Gastroesophageal sphincter (tissue), 4 donors: ENCODE measurements at regions not wholly inside any gene's neighbourhood (a gene's known extent, or its start where the extent isn't known, plus 50 kb on each side); places are given as distances from the start of the nearest gene placed in this dataset.

Source experiments
- ATAC-seq: fragments of 150-250 bp; one replicate; pipeline ENCODE4 v1.9.1; 2016; ENCODE audit warnings: mild to moderate bottlenecking, moderate library complexity
- H3K27ac ChIP-seq, 4 donors: fragments of 200-600 bp; sonication (generic) in 3 of 4; 1 replicate in 3 of 4; 2 replicates in 1 of 4; pipeline ENCODE4 v1.5.1; 2016 to 2019
- H3K27me3 ChIP-seq: fragments of 200-600 bp; sonication (generic); one replicate; pipeline ENCODE4 v1.5.1; 2019
- H3K36me3 ChIP-seq, 2 donors: fragments of 200-600 bp; sonication (generic); one replicate each; pipeline ENCODE4 v1.5.1; 2019; ENCODE audit warnings: control low read depth in 1 of 2
- H3K4me1 ChIP-seq, 3 donors: fragments of 200-600 bp; sonication (generic); 1 replicate in 2 of 3; 2 replicates in 1 of 3; pipeline ENCODE4 v1.5.1; 2016 to 2019; ENCODE audit warnings: control low read depth in 2 of 3
- H3K4me3 ChIP-seq, 2 donors: fragments of 200-600 bp; sonication (generic); one replicate each; pipeline ENCODE4 v1.5.1; 2019; ENCODE audit warnings: mild to moderate bottlenecking in 1 of 2, moderate library complexity in 1 of 2
- H3K9me3 ChIP-seq, 3 donors: fragments of 200-600 bp; sonication (generic); one replicate each; pipeline ENCODE4 v1.5.1; 2017 to 2019; ENCODE audit warnings: control low read depth in 2 of 3
- CTCF ChIP-seq, 4 experiments: fragments of 200-600 bp in 2 of 4; fragments of 450-650 bp in 2 of 4; sonication (generic) in 1 of 4; IDR thresholded peaks; one replicate each; pipeline ENCODE4 v1.5.1; 2017 to 2019; ENCODE audit warnings: antibody characterized with exemption in 4 of 4, mild to moderate bottlenecking in 2 of 4, moderate library complexity in 2 of 4
- EP300 ChIP-seq: sonication (generic); formaldehyde crosslinking; IDR thresholded peaks from one replicate; pipeline ENCODE4 v1.6.1; 2017; ENCODE audit warnings: antibody characterized with exemption, mild to moderate bottlenecking
- POLR2A ChIP-seq, 2 donors: fragments of 450-650 bp; IDR thresholded peaks; one replicate each; pipeline ENCODE4 v1.6.1; 2017; ENCODE audit warnings: antibody characterized with exemption in 2 of 2, mild to moderate bottlenecking in 2 of 2, moderate library complexity in 1 of 2
- POLR2AphosphoS5 ChIP-seq: sonication (generic); formaldehyde crosslinking; IDR thresholded peaks from one replicate; pipeline ENCODE4 v1.6.1; 2017; ENCODE audit warnings: antibody characterized with exemption
- WGBS, 2 donors: methylation state at CpG; one replicate each; pipeline ENCODE4 v1.1.5; 2018; ENCODE audit warnings: low coverage in 1 of 2; 5-methylcytosine and 5-hydroxymethylcytosine counted together

DNA sequence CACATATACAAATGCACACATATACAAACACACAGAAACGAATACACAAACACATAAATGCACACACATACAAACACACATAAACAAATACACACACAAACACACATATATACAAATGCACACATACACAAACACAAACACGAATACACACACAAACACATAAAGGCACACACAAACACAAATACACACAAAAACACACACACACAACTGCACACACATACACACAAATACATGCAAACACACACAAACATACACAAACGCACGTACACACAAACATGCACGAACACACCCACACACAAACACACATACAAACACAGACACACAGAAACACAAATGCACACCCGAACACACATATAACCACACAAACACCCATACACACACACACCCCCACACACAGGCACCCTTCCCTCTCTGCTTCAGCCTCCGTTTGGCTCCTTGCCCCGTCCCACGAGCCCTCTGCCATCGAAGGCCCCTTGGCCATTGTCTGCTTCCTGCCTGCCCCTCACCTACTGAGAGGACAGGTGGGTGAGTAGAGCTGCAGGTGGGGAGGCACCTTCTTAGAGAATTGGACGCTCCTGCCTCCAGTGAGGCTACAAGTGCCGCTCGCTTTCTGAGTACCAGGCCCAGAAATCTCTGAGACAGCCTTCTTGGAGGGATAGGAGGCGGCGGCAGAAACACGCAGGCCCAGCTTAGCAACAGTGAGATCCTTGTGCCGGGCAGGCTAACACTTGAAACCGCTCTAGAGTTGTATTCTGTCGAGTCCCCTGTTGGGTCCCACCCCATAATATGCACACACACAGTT, 331.2 kb downstream of the FOXL1 start:
- Histone ChIP-seq H3K4me3 (no peak overlapping the region), H3K27me3 (peaks cover 28% of the 10 kb centered on the region), H3K9me3 (no peaks in the 10 kb centered on the region), H3K36me3 (no peaks in the 10 kb centered on the region), H3K4me1 (no peaks in the 10 kb centered on the region), H3K27ac (no peak overlapping the region)
- TF ChIP-seq CTCF (IDR thresholded peaks at IDR 0.05) (no peak), EP300 (no peak)
- no peak for ATAC-seq
- 82 to 87% methylated on average over 6 to 15 of the region's 19 CpGs for WGBS, 2 donors

GRCh38 chr16:86910161-86910769, 331.9 kb downstream of the FOXL1 start:
- Histone ChIP-seq H3K4me1 (no peaks in the 10 kb centered on the region), H3K27ac (no peak overlapping the region), H3K27me3 (peaks cover 28% of the 10 kb centered on the region), H3K36me3 (no peaks in the 10 kb centered on the region), H3K4me3 (no peak overlapping the region), H3K9me3 (no peaks in the 10 kb centered on the region)
- 42 to 73% methylated on average over 4 to 12 of the region's 16 CpGs for WGBS, 2 donors
- TF ChIP-seq EP300 (no peak), POLR2A (IDR thresholded peaks at IDR 0.05) (no peak), POLR2AphosphoS5 (no peak), CTCF (IDR thresholded peaks at IDR 0.05) (no peak)
- ATAC-seq: no peak

DNA sequence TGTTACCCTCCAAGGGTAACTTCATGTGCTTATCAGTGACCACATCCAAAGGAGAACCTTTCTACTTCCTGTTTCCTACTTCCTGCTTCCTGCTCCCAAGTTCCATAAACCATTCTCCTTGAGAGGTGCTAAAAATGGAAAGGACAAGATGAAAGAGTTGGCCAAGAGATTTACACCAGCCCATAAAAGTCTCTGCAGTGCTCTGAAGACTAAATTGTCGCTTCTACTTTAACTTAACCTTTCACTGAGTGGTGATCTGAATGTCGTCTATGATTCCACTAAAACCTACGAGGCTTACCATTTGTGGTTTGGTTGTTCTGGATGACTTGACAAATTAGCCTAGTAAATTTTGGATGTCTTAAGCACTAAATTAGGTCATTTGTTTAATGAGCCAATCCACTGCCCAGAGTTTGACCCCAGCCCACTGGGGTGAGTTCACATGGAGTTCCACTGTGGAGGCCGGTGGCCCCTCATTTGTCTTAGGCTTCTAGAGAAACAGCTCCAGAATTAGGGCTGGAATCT, 333.1 kb downstream of the FOXL1 start:
- H3K27ac ChIP-seq: no peak overlapping the region
- no peaks in the 10 kb centered on the region for H3K36me3 ChIP-seq
- TF ChIP-seq POLR2A (IDR thresholded peaks at IDR 0.05) (no peak), CTCF (IDR thresholded peaks at IDR 0.05) (no peak), EP300 (no peak), POLR2AphosphoS5 (no peak)
- H3K4me3 ChIP-seq: no peak overlapping the region
- no peaks in the 10 kb centered on the region for H3K4me1 ChIP-seq
- peaks cover 20% of the 10 kb centered on the region for H3K27me3 ChIP-seq
- 39 to 59% methylated on average over 4 of the region's 4 CpGs for WGBS, 2 donors
- ATAC-seq: no peak
- H3K9me3 ChIP-seq: no peaks in the 10 kb centered on the region

- Histone ChIP-seq H3K9me3 (no peaks in the 10 kb centered on the region), H3K27ac (no peak overlapping the region), H3K4me1 (no peaks in the 10 kb centered on the region), H3K36me3 (no peaks in the 10 kb centered on the region), H3K27me3 (peaks cover 9% of the 10 kb centered on the region), H3K4me3 (no peak overlapping the region)
- TF ChIP-seq POLR2AphosphoS5: no peak
- TF ChIP-seq EP300: no peak
- no peak for TF ChIP-seq POLR2A (IDR thresholded peaks at IDR 0.05)
- no peak for TF ChIP-seq CTCF (IDR thresholded peaks at IDR 0.05)
- ATAC-seq: no peak
- WGBS, 2 donors: 81 to 95% methylated on average over 3 to 4 of the region's 7 CpGs
Measured at GRCh38 chr16:86913886-86914285, 335.5 kb downstream of the FOXL1 start.
